A172 (cell line): ENCODE measurements at regions not wholly inside any gene's neighbourhood (a gene's known extent, or its start where the extent isn't known, plus 50 kb on each side); places are given as distances from the start of the nearest gene placed in this dataset.

Source experiments
- DNase-seq: peaks from one replicate; pipeline ENCODE4 v3.0.0-alpha.2; 2015; ENCODE audit warnings: low spot score

GRCh38 chr4:38230121-38230801, 270.1 kb downstream of the PTTG2 start:
- DNase-seq, result peak; percentile 41

- no peak for DNase-seq
Observed at GRCh38 chr4:38230821-38231563, 270.8 kb downstream of the PTTG2 start.

GRCh38 chr4:38231626-38232025, 271.4 kb downstream of the PTTG2 start:
- no peak for DNase-seq

GRCh38 chr4:38232741-38233140, 272.5 kb downstream of the PTTG2 start:
- DNase-seq, result no peak

- no peak for DNase-seq
Observed at GRCh38 chr4:38233727-38234480, 273.7 kb downstream of the PTTG2 start.

- DNase-seq, result no peak
Observed at GRCh38 chr4:38235354-38235753, 275.2 kb downstream of the PTTG2 start.

GRCh38 chr4:38236003-38236402, 275.8 kb downstream of the PTTG2 start:
- no peak for DNase-seq

GRCh38 chr4:38236503-38236902, 276.3 kb downstream of the PTTG2 start:
- no peak for DNase-seq

- DNase-seq, result peak; percentile 78
Observed at GRCh38 chr4:38237139-38237538, 276.9 kb downstream of the PTTG2 start.

GRCh38 chr4:38241541-38241940, 281.3 kb downstream of the PTTG2 start:
- DNase-seq, result peak; percentile 18

- no peak for DNase-seq
Observed at GRCh38 chr4:38242101-38242500, 281.9 kb downstream of the PTTG2 start.

GRCh38 chr4:38242822-38243387, 282.7 kb downstream of the PTTG2 start:
- DNase-seq, result no peak

GRCh38 chr4:38243388-38244053, 283.3 kb downstream of the PTTG2 start:
- DNase-seq, result no peak

GRCh38 chr4:38254825-38255224, 294.6 kb downstream of the PTTG2 start:
- DNase-seq, result no peak

GRCh38 chr4:38255572-38255971, 295.4 kb downstream of the PTTG2 start:
- DNase-seq, result no peak

GRCh38 chr4:38266616-38267015, 306.4 kb downstream of the PTTG2 start:
- peak; percentile 71 for DNase-seq

- DNase-seq, result no peak
Observed at GRCh38 chr4:38268108-38268820, 308.1 kb downstream of the PTTG2 start.

GRCh38 chr4:38268837-38269236, 308.6 kb downstream of the PTTG2 start:
- no peak for DNase-seq

GRCh38 chr4:38273407-38273806, 313.2 kb downstream of the PTTG2 start:
- no peak for DNase-seq

GRCh38 chr4:38275331-38276100, 315.3 kb downstream of the PTTG2 start:
- no peak for DNase-seq
